Testis (tissue), 2 donors: ENCODE measurements at regions not wholly inside any gene's neighbourhood (a gene's known extent, or its start where the extent isn't known, plus 50 kb on each side); places are given as distances from the start of the nearest gene placed in this dataset.

Source experiments
- POLR2A ChIP-seq: fragments of 450-650 bp; IDR thresholded peaks from one replicate; pipeline ENCODE4 v1.6.1; 2017; ENCODE audit warnings: antibody characterized with exemption, mild to moderate bottlenecking, moderate library complexity
- TF ChIP-seq, protein P1 (sequence below), 3 experiments: fragments of 450-650 bp in 2 of 3; fragments of 200-600 bp in 1 of 3; sonication (generic) in 1 of 3; IDR thresholded peaks; one replicate each; pipeline ENCODE4 v1.5.1; 2016 to 2019; ENCODE audit warnings: antibody characterized with exemption in 3 of 3, mild to moderate bottlenecking in 2 of 3, moderate library complexity in 1 of 3

DNA sequence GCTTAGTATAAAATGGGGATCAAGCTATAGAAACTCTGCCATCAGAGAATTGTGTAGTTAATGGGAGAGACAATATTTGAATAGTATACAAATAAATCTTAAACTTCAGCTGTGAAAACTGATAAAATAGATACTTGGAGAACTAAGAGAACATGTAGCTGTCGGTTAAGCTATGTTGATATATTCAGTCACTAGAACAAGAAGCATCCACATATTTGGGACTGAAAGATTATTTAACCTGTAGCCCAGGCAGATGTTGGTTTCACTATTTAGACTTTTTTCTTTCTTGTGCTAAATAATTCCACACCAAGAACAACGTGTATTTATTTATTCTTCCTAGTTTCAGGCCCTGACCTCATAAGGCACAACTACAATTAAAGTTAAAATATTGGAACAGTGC lies 521.0 kb upstream of the CCNG1 start:
- TF ChIP-seq, protein P1, sequence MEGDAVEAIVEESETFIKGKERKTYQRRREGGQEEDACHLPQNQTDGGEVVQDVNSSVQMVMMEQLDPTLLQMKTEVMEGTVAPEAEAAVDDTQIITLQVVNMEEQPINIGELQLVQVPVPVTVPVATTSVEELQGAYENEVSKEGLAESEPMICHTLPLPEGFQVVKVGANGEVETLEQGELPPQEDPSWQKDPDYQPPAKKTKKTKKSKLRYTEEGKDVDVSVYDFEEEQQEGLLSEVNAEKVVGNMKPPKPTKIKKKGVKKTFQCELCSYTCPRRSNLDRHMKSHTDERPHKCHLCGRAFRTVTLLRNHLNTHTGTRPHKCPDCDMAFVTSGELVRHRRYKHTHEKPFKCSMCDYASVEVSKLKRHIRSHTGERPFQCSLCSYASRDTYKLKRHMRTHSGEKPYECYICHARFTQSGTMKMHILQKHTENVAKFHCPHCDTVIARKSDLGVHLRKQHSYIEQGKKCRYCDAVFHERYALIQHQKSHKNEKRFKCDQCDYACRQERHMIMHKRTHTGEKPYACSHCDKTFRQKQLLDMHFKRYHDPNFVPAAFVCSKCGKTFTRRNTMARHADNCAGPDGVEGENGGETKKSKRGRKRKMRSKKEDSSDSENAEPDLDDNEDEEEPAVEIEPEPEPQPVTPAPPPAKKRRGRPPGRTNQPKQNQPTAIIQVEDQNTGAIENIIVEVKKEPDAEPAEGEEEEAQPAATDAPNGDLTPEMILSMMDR (IDR thresholded peaks at IDR 0.05) = no peak
- TF ChIP-seq POLR2A = no peak
